DOHH2 (cell line): ENCODE measurements at regions not wholly inside any gene's neighbourhood (a gene's known extent, or its start where the extent isn't known, plus 50 kb on each side); places are given as distances from the start of the nearest gene placed in this dataset.

Experiments
- CTCF ChIP-seq: fragments of 200-600 bp; sonication (generic); IDR thresholded peaks from one replicate; pipeline ENCODE4 v1.5.1; 2014; ENCODE audit warnings: antibody characterized with exemption, mild to moderate bottlenecking, low read depth, low read length; ENCODE audit not compliant: poor library complexity, severe bottlenecking
- EZH2phosphoT487 ChIP-seq: fragments of 200-600 bp; sonication (generic); IDR thresholded peaks from 2 replicates; pipeline ENCODE4 v1.6.1; 2017; ENCODE audit warnings: borderline replicate concordance, mild to moderate bottlenecking, antibody characterized with exemption, low read length, moderate library complexity, mixed read lengths

- TF ChIP-seq CTCF (no peak), EZH2phosphoT487 (no peak)
These were observed 415.9 kb upstream of the ERCC4 start for GRCh38 chr16:13503960-13504635.
